ENCODE measurements at regions not wholly inside any gene's neighbourhood (a gene's known extent, or its start where the extent isn't known, plus 50 kb on each side); places are given as distances from the start of the nearest gene placed in this dataset.

DNA sequence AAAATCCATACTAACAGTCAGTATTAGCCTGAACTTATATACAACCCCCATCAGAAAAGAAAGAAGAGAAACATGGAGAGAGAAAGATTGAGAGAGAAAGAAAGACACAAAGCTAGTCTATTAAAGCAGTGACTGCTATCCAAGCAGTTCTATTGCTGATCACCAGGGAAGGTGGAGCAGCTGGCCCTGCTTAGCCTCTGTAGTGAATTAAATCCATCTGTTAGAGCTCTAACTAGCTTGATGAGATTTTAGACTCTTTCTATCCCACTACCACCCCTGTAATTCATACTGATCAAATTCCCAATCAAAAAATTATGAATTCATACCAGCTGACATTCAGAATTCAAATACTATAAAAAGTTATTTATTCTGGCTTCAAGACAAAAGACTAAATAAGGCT lies 486.0 kb upstream of the LRRN3 start:
- intact Hi-C loops (cut with micrococcal nuclease; ENCODE audit: unreplicated experiment) (no loop called here), in situ Hi-C loops (cut with HindIII; ENCODE audit: extremely low pct_ligation_motif_present, low pct_unique_long_range_greater_than_20kb) (no loop called here)
- DNase-seq (ENCODE audit: low spot score), result no peak
- Histone ChIP-seq H3K4me2 (ENCODE audit: low read depth, low read length) (no peak overlapping the region), H3K79me2 (ENCODE audit: insufficient read depth, low read length) (no peaks in the 10 kb centered on the region), H3K36me3 (replicated peaks in 1 of 2; ENCODE audit: control insufficient read depth in 1 of 2, insufficient read depth in 2 of 2, low read length in 2 of 2) (no peaks in the 10 kb centered on the region), H3K9ac (ENCODE audit: insufficient read depth, low read depth, low read length) (no peak overlapping the region), H3K9me3 (ENCODE audit: low read length) (no peaks in the 10 kb centered on the region), H3K4me1 (ENCODE audit: insufficient read depth, low read length) (no peaks in the 10 kb centered on the region), H2AFZ (ENCODE audit: low read length) (no peak overlapping the region), H4K20me1 (ENCODE audit: insufficient read depth, low read length) (no peaks in the 10 kb centered on the region), H3K4me3 (replicated peaks in 1 of 3; ENCODE audit: insufficient read depth in 1 of 3, low read depth in 2 of 3, low read length in 3 of 3) (no peak overlapping the region), H3K27ac (ENCODE audit: extremely low read length, insufficient read depth, low read length) (no peak overlapping the region), H3K27me3 (ENCODE audit: control insufficient read depth in 1 of 2, insufficient read depth in 2 of 2, low read length in 2 of 2) (no peaks in the 10 kb centered on the region)
- no TSS peak for BruUV-seq (replicated peaks)
- TF ChIP-seq KLF12 (CRISPR knock-in tag; IDR thresholded peaks at IDR 0.05; ENCODE audit: borderline replicate concordance) (no peak), PHF20 (CRISPR knock-in tag; IDR thresholded peaks at IDR 0.05) (no peak), CCAR2 (optimal IDR thresholded peaks at IDR 0.05; ENCODE audit: low read depth, low read length) (no peak), ZBTB8A (CRISPR knock-in tag; IDR thresholded peaks at IDR 0.05; ENCODE audit: borderline replicate concordance, low read depth) (no peak), NCOR1 (IDR thresholded peaks at IDR 0.05; ENCODE audit: borderline replicate concordance, low read length) (no peak), SRSF4 (IDR thresholded peaks at IDR 0.05; ENCODE audit: low read depth, low read length, poor library complexity, severe bottlenecking) (no peak), ZNF496 (CRISPR knock-in tag; IDR thresholded peaks at IDR 0.05; ENCODE audit: insufficient replicate concordance) (no peak), EP300 (IDR thresholded peaks at IDR 0.05; ENCODE audit: low read depth in 2 of 2, low read length in 2 of 2) (no peak), EP300 (CRISPR knock-in tag; IDR thresholded peaks at IDR 0.05; ENCODE audit: borderline replicate concordance) (no peak), ZNF557 (CRISPR knock-in tag; IDR thresholded peaks at IDR 0.05) (no peak)
- TF ChIP-seq, protein P1, sequence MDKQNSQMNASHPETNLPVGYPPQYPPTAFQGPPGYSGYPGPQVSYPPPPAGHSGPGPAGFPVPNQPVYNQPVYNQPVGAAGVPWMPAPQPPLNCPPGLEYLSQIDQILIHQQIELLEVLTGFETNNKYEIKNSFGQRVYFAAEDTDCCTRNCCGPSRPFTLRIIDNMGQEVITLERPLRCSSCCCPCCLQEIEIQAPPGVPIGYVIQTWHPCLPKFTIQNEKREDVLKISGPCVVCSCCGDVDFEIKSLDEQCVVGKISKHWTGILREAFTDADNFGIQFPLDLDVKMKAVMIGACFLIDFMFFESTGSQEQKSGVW (CRISPR knock-in tag; IDR thresholded peaks at IDR 0.05; ENCODE audit: borderline replicate concordance), result no peak
- TF ChIP-seq, protein P2, sequence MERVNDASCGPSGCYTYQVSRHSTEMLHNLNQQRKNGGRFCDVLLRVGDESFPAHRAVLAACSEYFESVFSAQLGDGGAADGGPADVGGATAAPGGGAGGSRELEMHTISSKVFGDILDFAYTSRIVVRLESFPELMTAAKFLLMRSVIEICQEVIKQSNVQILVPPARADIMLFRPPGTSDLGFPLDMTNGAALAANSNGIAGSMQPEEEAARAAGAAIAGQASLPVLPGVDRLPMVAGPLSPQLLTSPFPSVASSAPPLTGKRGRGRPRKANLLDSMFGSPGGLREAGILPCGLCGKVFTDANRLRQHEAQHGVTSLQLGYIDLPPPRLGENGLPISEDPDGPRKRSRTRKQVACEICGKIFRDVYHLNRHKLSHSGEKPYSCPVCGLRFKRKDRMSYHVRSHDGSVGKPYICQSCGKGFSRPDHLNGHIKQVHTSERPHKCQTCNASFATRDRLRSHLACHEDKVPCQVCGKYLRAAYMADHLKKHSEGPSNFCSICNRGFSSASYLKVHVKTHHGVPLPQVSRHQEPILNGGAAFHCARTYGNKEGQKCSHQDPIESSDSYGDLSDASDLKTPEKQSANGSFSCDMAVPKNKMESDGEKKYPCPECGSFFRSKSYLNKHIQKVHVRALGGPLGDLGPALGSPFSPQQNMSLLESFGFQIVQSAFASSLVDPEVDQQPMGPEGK (CRISPR knock-in tag; IDR thresholded peaks at IDR 0.05), result no peak
- POLR2A ChIA-PET, result no interaction called here
- no peak for FAIRE-seq
- CTCF ChIA-PET (ENCODE audit: low intra/inter-chr PET ratio, low total read pairs), result no interaction called here
- no peak for ATAC-seq
